MM.1S (cell line): ENCODE measurements at regions not wholly inside any gene's neighbourhood (a gene's known extent, or its start where the extent isn't known, plus 50 kb on each side); places are given as distances from the start of the nearest gene placed in this dataset.

Experiments
- DNase-seq: peaks from one replicate; pipeline ENCODE4 v3.0.0-alpha.2; 2015
- H2AFZ ChIP-seq: fragments of 300-600 bp; sonication (generic); 2 replicates; pipeline ENCODE4 v1.6.0; 2016; ENCODE audit warnings: antibody characterized with exemption, low read length
- H3F3A ChIP-seq: fragments of 300-600 bp; sonication (generic); 2 replicates; pipeline ENCODE4 v1.6.1; 2016; ENCODE audit warnings: mild to moderate bottlenecking, antibody characterized with exemption, low read length, moderate library complexity, mixed read lengths; ENCODE audit not compliant: insufficient read depth
- H3K27ac ChIP-seq: fragments of 300-600 bp; sonication (generic); 2 replicates; pipeline ENCODE4 v1.5.1; 2016; ENCODE audit warnings: mild to moderate bottlenecking, low read length
- H3K27me3 ChIP-seq: fragments of 300-600 bp; sonication (generic); replicated peaks from 2 replicates; pipeline ENCODE4 v1.6.0; 2016; ENCODE audit warnings: low read length; ENCODE audit not compliant: insufficient read depth
- H3K36me3 ChIP-seq: fragments of 300-600 bp; sonication (generic); replicated peaks from 2 replicates; pipeline ENCODE4 v1.6.1; 2016; ENCODE audit warnings: mild to moderate bottlenecking, low read length, mixed read lengths; ENCODE audit not compliant: insufficient read depth
- H3K4me1 ChIP-seq: fragments of 300-600 bp; sonication (generic); 2 replicates; pipeline ENCODE4 v1.6.1; 2016; ENCODE audit warnings: low read length, mixed read lengths
- H3K4me2 ChIP-seq: fragments of 300-600 bp; sonication (generic); 2 replicates; pipeline ENCODE4 v1.6.0; 2016; ENCODE audit warnings: low read depth, low read length
- H3K4me3 ChIP-seq: fragments of 300-600 bp; sonication (generic); 2 replicates; pipeline ENCODE4 v1.5.1; 2016; ENCODE audit warnings: low read length, mixed read lengths
- H3K79me2 ChIP-seq: fragments of 300-600 bp; sonication (generic); 2 replicates; pipeline ENCODE4 v1.6.1; 2016; ENCODE audit warnings: mixed run types, low read length, mixed read lengths
- H3K9ac ChIP-seq: fragments of 300-600 bp; sonication (generic); 2 replicates; pipeline ENCODE4 v1.6.1; 2016; ENCODE audit warnings: low read length, mixed read lengths
- H3K9me2 ChIP-seq: fragments of 300-600 bp; sonication (generic); replicated peaks from 2 replicates; pipeline ENCODE4 v1.6.1; 2016; ENCODE audit warnings: mild to moderate bottlenecking, low read length, mixed read lengths; ENCODE audit not compliant: insufficient read depth
- H3K9me3 ChIP-seq: fragments of 300-600 bp; sonication (generic); replicated peaks from 2 replicates; pipeline ENCODE4 v1.6.1; 2016; ENCODE audit warnings: mild to moderate bottlenecking, low read length, mixed read lengths; ENCODE audit not compliant: insufficient read depth
- H4K20me1 ChIP-seq: fragments of 300-600 bp; sonication (generic); 2 replicates; pipeline ENCODE4 v1.6.1; 2016; ENCODE audit warnings: mild to moderate bottlenecking, low read length, moderate library complexity, mixed read lengths; ENCODE audit not compliant: insufficient read depth
- CTCF ChIP-seq: fragments of 300-600 bp; sonication (generic); IDR thresholded peaks from 2 replicates; pipeline ENCODE4 v1.5.1; 2016; ENCODE audit warnings: antibody characterized with exemption, low read length, mixed read lengths
- EZH2 ChIP-seq: fragments of 300-600 bp; sonication (generic); optimal IDR thresholded peaks from 2 replicates; pipeline ENCODE3; 2017; ENCODE audit warnings: low read depth, mild to moderate bottlenecking, antibody characterized with exemption, low read length, mixed read lengths
- EZH2phosphoT487 ChIP-seq: fragments of 300-600 bp; sonication (generic); IDR thresholded peaks from 2 replicates; pipeline ENCODE4 v1.6.1; 2018; ENCODE audit warnings: antibody characterized with exemption, low read length

GRCh38 chr7:47128700-47129099 lies 453.2 kb downstream of the TNS3 start:
- no peaks in the 10 kb centered on the region for H3F3A ChIP-seq
- no peaks in the 10 kb centered on the region for H3K4me1 ChIP-seq
- no peak overlapping the region for H3K4me2 ChIP-seq
- H3K4me3 ChIP-seq: no peak overlapping the region
- no peak overlapping the region for H2AFZ ChIP-seq
- no peaks in the 10 kb centered on the region for H3K9me2 ChIP-seq
- no peak overlapping the region for H3K9ac ChIP-seq
- H3K27ac ChIP-seq: no peak overlapping the region
- no peak for DNase-seq
- no peaks in the 10 kb centered on the region for H4K20me1 ChIP-seq
- H3K79me2 ChIP-seq: no peaks in the 10 kb centered on the region
- H3K36me3 ChIP-seq: no peaks in the 10 kb centered on the region
- no peak for TF ChIP-seq CTCF
- no peak for TF ChIP-seq EZH2
- TF ChIP-seq EZH2phosphoT487: no peak
- no peaks in the 10 kb centered on the region for H3K27me3 ChIP-seq
- no peaks in the 10 kb centered on the region for H3K9me3 ChIP-seq

DNA sequence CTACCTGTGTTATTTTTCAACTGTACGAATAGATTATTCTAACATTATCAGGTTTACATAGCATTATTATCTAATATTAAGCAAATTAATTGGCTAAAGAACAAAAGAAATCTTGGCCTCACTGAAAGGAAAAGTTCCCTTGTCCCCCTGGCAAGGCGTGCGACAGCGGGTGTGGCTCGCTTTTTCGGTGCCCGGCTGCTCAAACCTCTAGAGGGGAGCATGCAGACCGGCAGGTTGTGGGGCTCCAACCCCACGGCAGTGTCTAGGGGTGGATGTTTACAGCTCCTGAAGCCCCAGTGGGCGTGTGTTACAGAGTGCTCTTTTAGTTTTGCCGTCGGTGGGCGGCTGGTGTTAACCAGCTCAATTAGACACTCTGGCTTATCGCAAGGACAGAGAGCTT lies 456.4 kb downstream of the TNS3 start:
- no peak for TF ChIP-seq EZH2
- TF ChIP-seq CTCF: no peak
- no peak for TF ChIP-seq EZH2phosphoT487
- H3K4me1 ChIP-seq: no peaks in the 10 kb centered on the region
- H3K79me2 ChIP-seq: no peaks in the 10 kb centered on the region
- no peaks in the 10 kb centered on the region for H3K9me2 ChIP-seq
- no peak overlapping the region for H3K27ac ChIP-seq
- no peak overlapping the region for H3K9ac ChIP-seq
- no peak for DNase-seq
- no peaks in the 10 kb centered on the region for H3K27me3 ChIP-seq
- no peaks in the 10 kb centered on the region for H4K20me1 ChIP-seq
- no peaks in the 10 kb centered on the region for H3K36me3 ChIP-seq
- H3K4me3 ChIP-seq: no peak overlapping the region
- H3K4me2 ChIP-seq: no peak overlapping the region
- H3K9me3 ChIP-seq: no peaks in the 10 kb centered on the region
- H3F3A ChIP-seq: no peaks in the 10 kb centered on the region
- H2AFZ ChIP-seq: no peak overlapping the region

DNA sequence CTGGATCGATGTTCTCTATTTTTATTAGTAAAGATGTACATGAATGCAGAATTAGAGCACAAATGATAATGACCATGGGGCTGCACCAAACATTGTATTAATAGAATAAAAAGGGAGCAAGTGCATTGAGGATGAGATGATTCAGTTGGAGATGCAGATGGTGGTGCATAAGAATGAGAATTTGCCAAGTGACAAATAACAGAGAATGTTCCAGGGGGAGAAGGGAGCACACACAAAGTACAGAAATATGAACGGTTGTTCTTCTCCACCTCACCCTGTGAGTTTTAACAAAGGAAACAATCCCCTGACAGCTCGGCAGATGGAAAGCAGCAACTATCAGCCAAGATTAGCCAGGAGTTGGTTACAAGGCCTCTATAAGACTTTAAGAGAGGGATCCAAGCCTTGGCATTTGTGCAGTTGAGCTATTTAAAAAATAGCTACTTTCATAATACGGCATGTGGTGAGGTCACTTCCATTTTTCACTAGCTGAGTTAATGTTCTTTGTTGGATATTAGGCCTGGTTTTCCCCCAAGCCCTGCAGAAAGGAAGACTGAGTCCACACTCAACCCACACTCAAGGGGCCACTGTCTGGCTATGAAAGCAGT lies 462.5 kb downstream of the TNS3 start:
- H3K9ac ChIP-seq: no peak overlapping the region
- no peaks in the 10 kb centered on the region for H3K27me3 ChIP-seq
- H3K4me1 ChIP-seq: no peaks in the 10 kb centered on the region
- H3K4me3 ChIP-seq: no peak overlapping the region
- no peaks in the 10 kb centered on the region for H3K79me2 ChIP-seq
- no peaks in the 10 kb centered on the region for H4K20me1 ChIP-seq
- no peaks in the 10 kb centered on the region for H3F3A ChIP-seq
- no peaks in the 10 kb centered on the region for H3K9me2 ChIP-seq
- no peaks in the 10 kb centered on the region for H3K9me3 ChIP-seq
- H2AFZ ChIP-seq: no peak overlapping the region
- DNase-seq: no peak
- H3K4me2 ChIP-seq: no peak overlapping the region
- H3K27ac ChIP-seq: no peak overlapping the region
- no peaks in the 10 kb centered on the region for H3K36me3 ChIP-seq
- TF ChIP-seq EZH2 (no peak), CTCF (no peak), EZH2phosphoT487 (no peak)
